Stimulated activated CD8-positive, alpha-beta memory T cell treated with anti-CD3 and anti-CD28 coated beads, Interleukin-7, amount 100 ng/mL, for 24 hours (primary cell): ENCODE measurements at regions not wholly inside any gene's neighbourhood (a gene's known extent, or its start where the extent isn't known, plus 50 kb on each side); places are given as distances from the start of the nearest gene placed in this dataset.

Experiments
- DNase-seq: peaks from one replicate; pipeline ENCODE4 v3.0.0-alpha.2; 2020; ENCODE audit warnings: low read depth

- no peak for DNase-seq
Observed at GRCh38 chr2:205937211-205937610, 148.8 kb downstream of the INO80D start.

GRCh38 chr2:205936446-205936845 is 149.5 kb downstream of the INO80D start:
- no peak for DNase-seq

GRCh38 chr2:205934443-205934842 is 151.5 kb downstream of the INO80D start:
- DNase-seq: no peak

GRCh38 chr2:205932861-205933260 is 153.1 kb downstream of the INO80D start:
- no peak for DNase-seq

GRCh38 chr2:205931388-205931787 is 154.6 kb downstream of the INO80D start:
- no peak for DNase-seq

GRCh38 chr2:205930209-205930608 is 155.8 kb downstream of the INO80D start:
- DNase-seq: no peak

- DNase-seq: no peak
Observed at GRCh38 chr2:205929246-205929942, 156.6 kb downstream of the INO80D start.

GRCh38 chr2:205925373-205926337 is 160.3 kb downstream of the INO80D start:
- peak; percentile 49 for DNase-seq

- no peak for DNase-seq
Observed at GRCh38 chr2:205924676-205925075, 161.3 kb downstream of the INO80D start.

- no peak for DNase-seq
Observed at GRCh38 chr2:205915130-205915524, 170.8 kb downstream of the INO80D start.

GRCh38 chr2:205914213-205915129 is 171.5 kb downstream of the INO80D start:
- no peak for DNase-seq

GRCh38 chr2:205913668-205914067 is 172.3 kb downstream of the INO80D start:
- DNase-seq: no peak

GRCh38 chr2:205911306-205911705 is 174.7 kb downstream of the INO80D start:
- no peak for DNase-seq

- DNase-seq: no peak
Observed at GRCh38 chr2:205909184-205909572, 176.8 kb downstream of the INO80D start.

- DNase-seq: no peak
Observed at GRCh38 chr2:205908212-205909183, 177.5 kb downstream of the INO80D start.

GRCh38 chr2:205906419-205906818 is 179.6 kb downstream of the INO80D start:
- no peak for DNase-seq

- no peak for DNase-seq
Observed at GRCh38 chr2:205905576-205905975, 180.4 kb downstream of the INO80D start.

- DNase-seq: no peak
Observed at GRCh38 chr2:205904873-205905272, 181.1 kb downstream of the INO80D start.

- no peak for DNase-seq
Observed at GRCh38 chr2:205903549-205904129, 182.3 kb downstream of the INO80D start.

- DNase-seq: no peak
Observed at GRCh38 chr2:205902900-205903237, 183.1 kb downstream of the INO80D start.
